GM12801 (cell line): ENCODE measurements at regions not wholly inside any gene's neighbourhood (a gene's known extent, or its start where the extent isn't known, plus 50 kb on each side); places are given as distances from the start of the nearest gene placed in this dataset.

Experiments used
- CTCF ChIP-seq: IDR thresholded peaks from one replicate; pipeline ENCODE4 v1.5.1; 2011; ENCODE audit warnings: control low read depth; ENCODE audit not compliant: insufficient read length; ENCODE audit errors: extremely low read depth

- no peak for TF ChIP-seq CTCF
Measured at GRCh38 chr14:86072116-86072894, 542.4 kb downstream of the FLRT2 start.

GRCh38 chr14:86066651-86067050, 536.7 kb downstream of the FLRT2 start:
- no peak for TF ChIP-seq CTCF

- no peak for TF ChIP-seq CTCF
Measured at GRCh38 chr14:86065407-86065806, 535.5 kb downstream of the FLRT2 start.

GRCh38 chr14:86057018-86057667, 527.2 kb downstream of the FLRT2 start:
- no peak for TF ChIP-seq CTCF

GRCh38 chr14:86055512-86056075, 525.6 kb downstream of the FLRT2 start:
- no peak for TF ChIP-seq CTCF

- no peak for TF ChIP-seq CTCF
Measured at GRCh38 chr14:86052868-86053267, 522.9 kb downstream of the FLRT2 start.

GRCh38 chr14:86050757-86051156, 520.8 kb downstream of the FLRT2 start:
- TF ChIP-seq CTCF: no peak
